Loucy (cell line): ENCODE measurements at regions not wholly inside any gene's neighbourhood (a gene's known extent, or its start where the extent isn't known, plus 50 kb on each side); places are given as distances from the start of the nearest gene placed in this dataset.
"Not testable (repeated sequence)": the region's sequence is repeated elsewhere in the genome, so short reads cannot be mapped to it uniquely, and the experiment has no call there.

ENCODE experiments used
- H2AFZ ChIP-seq: fragments of 200-600 bp; sonication (generic); 2 replicates; pipeline ENCODE4 v1.6.0; 2016; ENCODE audit warnings: antibody characterized with exemption, mild to moderate bottlenecking, low read length, moderate library complexity
- H3F3A ChIP-seq: fragments of 200-600 bp; 2 replicates; pipeline ENCODE4 v1.6.0; 2016; ENCODE audit warnings: antibody characterized with exemption, low read depth, mild to moderate bottlenecking
- H3K27me3 ChIP-seq: fragments of 200-600 bp; sonication (generic); 2 replicates; pipeline ENCODE4 v1.6.1; 2014; ENCODE audit warnings: low read length, mild to moderate bottlenecking; ENCODE audit not compliant: insufficient read depth, poor library complexity, severe bottlenecking
- H3K36me3 ChIP-seq: fragments of 200-600 bp; sonication (generic); 2 replicates; pipeline ENCODE4 v1.6.1; 2016; ENCODE audit warnings: low read length; ENCODE audit not compliant: insufficient read depth
- H3K4me1 ChIP-seq: fragments of 200-600 bp; sonication (generic); 2 replicates; pipeline ENCODE4 v1.5.1; 2014; ENCODE audit warnings: low read length, mild to moderate bottlenecking; ENCODE audit not compliant: insufficient read depth, poor library complexity, severe bottlenecking
- H3K4me2 ChIP-seq: fragments of 200-600 bp; sonication (generic); 2 replicates; pipeline ENCODE4 v1.6.0; 2014; ENCODE audit warnings: antibody characterized with exemption, low read length, low read depth, mild to moderate bottlenecking; ENCODE audit not compliant: poor library complexity, severe bottlenecking
- H3K4me3 ChIP-seq: fragments of 200-600 bp; sonication (generic); 2 replicates; pipeline ENCODE4 v1.5.1; 2014; ENCODE audit warnings: low read length, mild to moderate bottlenecking, mixed read lengths; ENCODE audit not compliant: poor library complexity, severe bottlenecking
- H3K79me2 ChIP-seq: fragments of 200-600 bp; sonication (generic); 2 replicates; pipeline ENCODE4 v1.6.1; 2014; ENCODE audit warnings: low read length; ENCODE audit not compliant: insufficient read depth
- H3K9ac ChIP-seq: fragments of 200-600 bp; sonication (generic); 2 replicates; pipeline ENCODE4 v1.6.0; 2014; ENCODE audit warnings: mild to moderate bottlenecking, low read depth, low read length, moderate library complexity; ENCODE audit not compliant: poor library complexity, severe bottlenecking
- H3K9me2 ChIP-seq: fragments of 200-600 bp; sonication (generic); replicated peaks from 2 replicates; pipeline ENCODE4 v1.6.1; 2016; ENCODE audit warnings: low read depth, low read length, mixed read lengths
- H3K9me3 ChIP-seq: fragments of 200-600 bp; sonication (generic); 2 replicates; pipeline ENCODE4 v1.6.1; 2014; ENCODE audit warnings: mild to moderate bottlenecking, antibody characterized with exemption, low read length, low read depth; ENCODE audit not compliant: insufficient read depth
- H4K20me1 ChIP-seq: fragments of 200-600 bp; sonication (generic); 2 replicates; pipeline ENCODE4 v1.6.0; 2014; ENCODE audit warnings: antibody characterized with exemption, low read length, mild to moderate bottlenecking; ENCODE audit not compliant: insufficient read depth, poor library complexity, severe bottlenecking
- CTCF ChIP-seq: fragments of 200-600 bp; sonication (generic); conservative IDR thresholded peaks from 2 replicates; pipeline ENCODE4 v1.5.1; 2014; ENCODE audit warnings: mild to moderate bottlenecking, antibody characterized with exemption, low read length
- EZH2phosphoT487 ChIP-seq: fragments of 200-600 bp; IDR thresholded peaks from 2 replicates; pipeline ENCODE4 v1.6.1; 2018; ENCODE audit warnings: antibody characterized with exemption, mild to moderate bottlenecking, moderate library complexity, borderline replicate concordance

GRCh38 chr18:57881818-57882413 is 78.8 kb upstream of the ATP8B1 start:
- no peaks in the 10 kb centered on the region for H3K4me1 ChIP-seq
- no peaks in the 10 kb centered on the region for H3K9me2 ChIP-seq
- H3F3A ChIP-seq: no peaks in the 10 kb centered on the region
- no peaks in the 10 kb centered on the region for H3K79me2 ChIP-seq
- no peak overlapping the region for H3K4me3 ChIP-seq
- peak; percentile 94 for TF ChIP-seq CTCF
- no peak for TF ChIP-seq EZH2phosphoT487
- peak overlapping the region; percentile 35 for H2AFZ ChIP-seq
- H3K9me3 ChIP-seq: no peaks in the 10 kb centered on the region
- H4K20me1 ChIP-seq: no peaks in the 10 kb centered on the region
- H3K9ac ChIP-seq: no peak overlapping the region
- no peaks in the 10 kb centered on the region for H3K27me3 ChIP-seq
- H3K36me3 ChIP-seq: no peaks in the 10 kb centered on the region
- peak overlapping the region; percentile 21 for H3K4me2 ChIP-seq

GRCh38 chr18:57879924-57880323 is 76.8 kb upstream of the ATP8B1 start:
- H3F3A ChIP-seq, H3K9ac ChIP-seq, H3K36me3 ChIP-seq, H3K79me2 ChIP-seq, H4K20me1 ChIP-seq, H2AFZ ChIP-seq, H3K4me1 ChIP-seq, H3K9me2 ChIP-seq, H3K9me3 ChIP-seq, H3K4me3 ChIP-seq, H3K27me3 ChIP-seq, H3K4me2 ChIP-seq: not testable (repeated sequence)

GRCh38 chr18:57869221-57869620 is 66.1 kb upstream of the ATP8B1 start:
- Histone ChIP-seq H3K9me2 (no peaks in the 10 kb centered on the region), H3K27me3 (no peaks in the 10 kb centered on the region), H3K9me3 (no peaks in the 10 kb centered on the region), H3F3A (no peaks in the 10 kb centered on the region), H3K36me3 (no peaks in the 10 kb centered on the region), H3K9ac (no peak overlapping the region), H2AFZ (no peak overlapping the region), H3K4me3 (no peak overlapping the region), H3K4me2 (no peak overlapping the region), H3K4me1 (no peaks in the 10 kb centered on the region), H4K20me1 (no peaks in the 10 kb centered on the region), H3K79me2 (no peaks in the 10 kb centered on the region)
- TF ChIP-seq CTCF (no peak), EZH2phosphoT487 (no peak)

- H3K9ac ChIP-seq: no peak overlapping the region
- no peaks in the 10 kb centered on the region for H4K20me1 ChIP-seq
- H3K9me2 ChIP-seq: no peaks in the 10 kb centered on the region
- no peaks in the 10 kb centered on the region for H3K36me3 ChIP-seq
- no peak overlapping the region for H3K4me2 ChIP-seq
- no peak overlapping the region for H3K4me3 ChIP-seq
- no peaks in the 10 kb centered on the region for H3F3A ChIP-seq
- H3K27me3 ChIP-seq: no peaks in the 10 kb centered on the region
- no peak overlapping the region for H2AFZ ChIP-seq
- TF ChIP-seq CTCF (no peak), EZH2phosphoT487 (no peak)
- H3K79me2 ChIP-seq: no peaks in the 10 kb centered on the region
- H3K9me3 ChIP-seq: no peaks in the 10 kb centered on the region
- no peaks in the 10 kb centered on the region for H3K4me1 ChIP-seq
These were observed 63.2 kb upstream of the ATP8B1 start for GRCh38 chr18:57866355-57866754.
